Aorta (tissue), 5 donors: ENCODE measurements at regions not wholly inside any gene's neighbourhood (a gene's known extent, or its start where the extent isn't known, plus 50 kb on each side); places are given as distances from the start of the nearest gene placed in this dataset.
A peak's percentile ranks its signal among the peaks of the same experiment; 100 is the strongest.
"Not testable (repeated sequence)": the region's sequence is repeated elsewhere in the genome, so short reads cannot be mapped to it uniquely, and the experiment has no call there.

Experiments
- ATAC-seq: fragments of 200-7000 bp; cut with Tn5 transposase; one replicate; pipeline ENCODE4 v1.9.1; 2022; ENCODE audit warnings: moderate library complexity; ENCODE audit not compliant: low FRiP score
- DNase-seq, 2 donors: peaks; one replicate each; pipeline ENCODE4 v3.0.0-alpha.2; 2020
- H3K27ac ChIP-seq, 2 donors: one replicate each; pipeline ENCODE4 v1.5.1; 2013; ENCODE audit warnings: low read length in 2 of 2, mild to moderate bottlenecking in 2 of 2, moderate library complexity in 2 of 2, control low read depth in 1 of 2, inconsistent platforms in 1 of 2, low read depth in 1 of 2
- H3K27me3 ChIP-seq, 2 donors: one replicate each; pipeline ENCODE4 v1.6.1; 2013; ENCODE audit warnings: control low read depth in 1 of 2, low read length in 1 of 2, mild to moderate bottlenecking in 1 of 2, moderate library complexity in 1 of 2; ENCODE audit not compliant: insufficient read depth in 2 of 2, control insufficient read depth in 1 of 2
- H3K36me3 ChIP-seq, 2 donors: one replicate each; pipeline ENCODE4 v1.6.1; 2013; ENCODE audit warnings: control low read depth in 1 of 2, low read length in 1 of 2, mild to moderate bottlenecking in 1 of 2; ENCODE audit not compliant: insufficient read depth in 2 of 2, control insufficient read depth in 1 of 2
- H3K4me1 ChIP-seq, 2 donors: one replicate each; pipeline ENCODE4 v1.6.1; 2013; ENCODE audit warnings: low read length in 2 of 2, control low read depth in 1 of 2, mild to moderate bottlenecking in 1 of 2, moderate library complexity in 1 of 2; ENCODE audit not compliant: insufficient read depth in 2 of 2, control insufficient read depth in 1 of 2
- H3K4me3 ChIP-seq, 2 donors: one replicate each; pipeline ENCODE4 v1.5.1; 2013; ENCODE audit warnings: low read length in 2 of 2, control low read depth in 1 of 2, mild to moderate bottlenecking in 1 of 2
- H3K9me3 ChIP-seq: one replicate; pipeline ENCODE4 v1.6.1; 2013; ENCODE audit warnings: mild to moderate bottlenecking, low read length; ENCODE audit not compliant: control insufficient read depth
- WGBS, 2 donors: extraction: QIAGEN DNeasy Blood & Tissue Kit; methylation state at CpG; one replicate each; pipeline ENCODE4 v1.1.7; 2013; 5-methylcytosine and 5-hydroxymethylcytosine counted together
- intact Hi-C, 2 donors: fragments of 100-400 bp; cut with DNase I; formaldehyde crosslinking; loops; one replicate each; pipeline versions ENCODE4 v1.14.2 to v1.15.0; 2022
- donor health status: healthy with polysubstance abuse.
- donor health status: Bipolar disorder and iron deficiency.
- donor health status: DM: no; HTN: no; CAD: no.
- donor health status: DM: no; HTN: no; CAD: no.
- donor health status: DM: yes; HTN: yes; CAD: no.

GRCh38 chr9:64622058-64622457 lies 663.0 kb downstream of the FOXD4L5 start:
- H3K36me3 ChIP-seq, H3K4me1 ChIP-seq, H3K27me3 ChIP-seq, H3K4me3 ChIP-seq, H3K9me3 ChIP-seq, H3K27ac ChIP-seq, ATAC-seq, intact Hi-C loops: not testable (repeated sequence)
- peak; percentile 18 to 51 for DNase-seq
- 87 to 95% methylated on average over 4 to 5 of the region's 8 CpGs for WGBS, 2 donors
